Breast epithelium (tissue), 3 donors: ENCODE measurements at regions not wholly inside any gene's neighbourhood (a gene's known extent, or its start where the extent isn't known, plus 50 kb on each side); places are given as distances from the start of the nearest gene placed in this dataset.
"Not testable (repeated sequence)": the region's sequence is repeated elsewhere in the genome, so short reads cannot be mapped to it uniquely, and the experiment has no call there.

Experiments used
- CTCF ChIP-seq, 3 donors: fragments of 450-650 bp; IDR thresholded peaks; one replicate each; pipeline ENCODE4 v1.5.1; 2016 to 2017; ENCODE audit warnings: antibody characterized with exemption in 3 of 3, mild to moderate bottlenecking in 3 of 3, moderate library complexity in 3 of 3
- POLR2A ChIP-seq: fragments of 450-650 bp; IDR thresholded peaks from one replicate; pipeline ENCODE4 v1.6.1; 2016; ENCODE audit warnings: antibody characterized with exemption, mild to moderate bottlenecking, moderate library complexity
- POLR2AphosphoS5 ChIP-seq, 3 donors: sonication (generic); formaldehyde crosslinking; IDR thresholded peaks; one replicate each; pipeline ENCODE4 v1.6.1; 2017; ENCODE audit warnings: antibody characterized with exemption in 3 of 3

- TF ChIP-seq CTCF (IDR thresholded peaks at IDR 0.05); POLR2AphosphoS5 (IDR thresholded peaks at IDR 0.05); POLR2A: not testable (repeated sequence)
Measured at GRCh38 chr2:132360964-132361363, 55.6 kb upstream of the GPR39 start.
